HG03060 (cell line): ENCODE measurements at regions not wholly inside any gene's neighbourhood (a gene's known extent, or its start where the extent isn't known, plus 50 kb on each side); places are given as distances from the start of the nearest gene placed in this dataset.
"Not testable (repeated sequence)": the region's sequence is repeated elsewhere in the genome, so short reads cannot be mapped to it uniquely, and the experiment has no call there.

ENCODE experiments used
- ATAC-seq: cut with Tn5 transposase; IDR thresholded peaks from one replicate; pipeline ENCODE4 v1.9.1; 2021; ENCODE audit warnings: low read depth, moderate number of reproducible peaks; ENCODE audit not compliant: unreplicated experiment

DNA sequence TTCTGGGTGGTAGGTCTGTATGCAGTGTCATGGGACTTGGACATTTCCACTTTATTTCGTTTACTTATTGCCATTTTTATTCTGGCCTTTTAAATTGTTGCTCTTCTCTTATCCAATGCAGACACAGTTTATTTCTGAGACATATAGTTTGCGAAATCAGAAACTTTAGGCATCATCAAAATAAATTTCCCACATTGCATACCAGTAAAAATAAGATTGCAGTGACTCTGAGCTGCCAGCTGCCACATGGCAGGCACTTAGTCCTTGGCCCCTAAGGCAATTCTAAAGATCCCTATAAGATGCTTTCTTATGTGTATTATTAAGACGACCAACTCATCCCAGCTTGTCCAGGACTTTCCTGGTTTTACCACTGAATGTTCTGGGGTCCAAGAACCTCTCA, 81.8 kb upstream of the ANKRD1 start:
- ATAC-seq = no peak

DNA sequence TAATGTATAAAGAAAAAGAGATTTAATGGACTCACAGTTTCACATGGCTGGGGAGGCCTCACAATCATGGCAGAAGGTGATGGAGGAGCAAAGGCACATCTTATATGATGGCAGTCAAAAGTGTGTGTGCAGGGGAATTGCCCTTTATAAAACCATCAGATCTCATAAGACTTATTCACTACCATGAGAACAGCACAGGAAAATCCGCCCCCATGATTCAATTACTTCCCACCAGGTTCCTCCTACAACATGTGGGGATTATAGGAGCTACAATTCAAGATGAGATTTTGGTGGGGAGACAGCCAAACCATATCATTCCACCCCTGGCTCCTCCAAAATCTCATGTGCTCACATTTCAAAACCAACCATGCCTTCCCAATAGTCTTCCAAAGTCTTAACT, 82.5 kb upstream of the ANKRD1 start:
- not testable (repeated sequence) for ATAC-seq

GRCh38 chr10:91005276-91005675, 84.4 kb upstream of the ANKRD1 start:
- ATAC-seq = not testable (repeated sequence)

- peak; percentile 23 for ATAC-seq
These were observed 85.3 kb upstream of the ANKRD1 start for GRCh38 chr10:91006001-91006751.

DNA sequence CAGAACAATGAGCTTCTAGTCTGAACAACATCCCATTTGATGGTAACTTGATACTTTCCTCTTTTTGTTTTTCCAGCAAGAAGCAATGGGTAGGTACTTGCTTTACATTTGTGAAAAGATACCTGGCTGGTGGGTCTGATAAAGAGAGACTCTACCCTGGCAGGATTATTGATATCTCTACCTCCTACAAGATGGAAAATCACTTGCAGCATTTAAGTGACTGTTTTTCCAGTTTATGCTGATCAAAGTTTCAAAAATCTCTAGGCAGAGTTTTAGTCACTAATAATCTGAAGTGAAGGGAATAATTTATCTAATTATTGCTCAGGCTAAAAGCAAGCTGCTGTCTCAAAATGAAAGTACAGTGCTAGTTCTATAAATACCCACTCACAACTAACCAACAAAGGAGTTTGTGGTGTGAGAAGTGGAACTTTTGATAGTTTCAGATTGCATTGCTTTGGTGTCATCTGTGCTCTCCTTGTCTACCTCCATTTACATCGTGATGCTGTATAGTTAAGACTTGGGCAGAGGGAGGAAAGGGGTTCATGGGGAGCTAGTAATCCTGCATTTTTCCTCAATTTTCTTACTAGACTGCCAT, 86.0 kb upstream of the ANKRD1 start:
- ATAC-seq = peak; percentile 88

DNA sequence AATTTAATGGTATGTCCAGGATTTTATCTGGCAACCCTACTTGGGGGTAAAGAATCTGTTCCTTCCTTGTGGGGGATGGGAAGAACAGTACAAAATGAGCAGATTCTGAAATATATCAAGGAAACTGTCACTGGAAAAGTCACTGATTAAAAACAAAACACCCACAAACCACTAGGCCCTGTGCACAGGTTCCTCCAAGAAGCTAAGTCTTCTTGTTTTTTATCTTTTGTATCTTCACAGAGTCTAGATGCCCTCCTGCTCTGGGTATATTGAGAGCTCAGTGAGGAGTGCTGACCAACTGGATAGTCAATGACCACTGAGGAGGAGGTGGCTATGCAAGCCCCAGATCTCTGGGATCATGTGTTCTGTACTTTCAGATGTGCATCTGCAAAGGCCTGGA, 86.8 kb upstream of the ANKRD1 start:
- ATAC-seq = no peak

GRCh38 chr10:91009121-91009520, 88.2 kb upstream of the ANKRD1 start:
- no peak for ATAC-seq

DNA sequence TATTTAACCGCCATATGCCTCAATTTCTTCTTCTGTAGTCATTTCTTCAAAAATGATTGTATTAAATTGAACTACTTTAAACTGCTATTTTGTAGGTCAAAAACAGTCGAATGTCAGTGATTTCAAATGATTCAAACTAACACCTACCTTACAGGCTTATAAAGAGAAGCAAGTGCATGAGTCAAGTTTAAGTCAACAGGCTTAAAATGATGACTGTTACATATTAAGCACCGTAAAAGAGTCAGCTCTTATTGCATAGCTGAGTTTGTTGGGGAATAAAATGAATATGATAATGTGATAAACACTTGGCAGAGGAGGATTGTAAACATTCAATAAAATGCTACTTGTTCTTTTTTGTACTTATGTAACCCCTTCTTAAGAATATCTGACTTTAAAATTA, 90.1 kb upstream of the ANKRD1 start:
- no peak for ATAC-seq

- no peak for ATAC-seq
These were observed 91.6 kb upstream of the ANKRD1 start for GRCh38 chr10:91012502-91012901.

GRCh38 chr10:91013985-91014384, 93.1 kb upstream of the ANKRD1 start:
- ATAC-seq = no peak

DNA sequence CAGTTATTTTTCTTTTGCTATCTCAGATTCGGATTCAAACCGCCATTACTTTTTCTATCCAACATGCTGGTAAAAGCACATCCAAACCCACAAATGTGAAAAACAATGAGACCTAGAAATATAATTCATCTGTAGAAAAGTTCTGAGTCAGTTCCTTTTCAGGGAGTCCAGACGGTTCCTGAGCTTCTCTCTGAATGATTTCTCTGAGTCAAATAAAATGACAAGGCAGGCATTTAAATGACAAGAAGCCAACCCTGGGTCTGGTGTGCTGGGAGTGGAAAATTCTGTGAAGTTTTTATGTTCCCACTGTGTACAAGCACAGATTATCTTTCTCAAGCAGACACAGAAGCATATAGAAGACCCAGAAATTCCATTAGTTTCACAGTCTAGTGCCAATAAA, 96.3 kb upstream of the ANKRD1 start:
- ATAC-seq = no peak

DNA sequence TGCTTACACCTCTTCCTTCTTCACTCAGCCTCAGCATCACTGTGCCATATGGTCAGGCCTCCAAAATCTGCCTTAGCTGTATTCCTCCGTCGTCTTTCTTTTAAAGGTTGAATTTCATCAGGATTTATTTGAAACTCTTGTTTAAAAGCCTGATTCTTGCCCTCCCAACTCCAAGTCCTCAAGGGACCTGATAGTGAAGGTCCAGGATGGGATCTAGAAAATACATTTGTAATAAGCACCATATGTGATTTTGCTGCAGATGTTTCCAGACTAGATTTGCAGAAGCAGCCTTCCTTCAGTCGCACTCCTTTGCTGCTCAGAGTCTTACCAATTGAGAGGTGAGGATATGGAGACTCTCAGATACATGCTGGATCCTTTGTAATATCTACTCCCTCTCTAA, 101.0 kb upstream of the ANKRD1 start:
- no peak for ATAC-seq

GRCh38 chr10:91022390-91022789, 101.5 kb upstream of the ANKRD1 start:
- ATAC-seq = no peak

DNA sequence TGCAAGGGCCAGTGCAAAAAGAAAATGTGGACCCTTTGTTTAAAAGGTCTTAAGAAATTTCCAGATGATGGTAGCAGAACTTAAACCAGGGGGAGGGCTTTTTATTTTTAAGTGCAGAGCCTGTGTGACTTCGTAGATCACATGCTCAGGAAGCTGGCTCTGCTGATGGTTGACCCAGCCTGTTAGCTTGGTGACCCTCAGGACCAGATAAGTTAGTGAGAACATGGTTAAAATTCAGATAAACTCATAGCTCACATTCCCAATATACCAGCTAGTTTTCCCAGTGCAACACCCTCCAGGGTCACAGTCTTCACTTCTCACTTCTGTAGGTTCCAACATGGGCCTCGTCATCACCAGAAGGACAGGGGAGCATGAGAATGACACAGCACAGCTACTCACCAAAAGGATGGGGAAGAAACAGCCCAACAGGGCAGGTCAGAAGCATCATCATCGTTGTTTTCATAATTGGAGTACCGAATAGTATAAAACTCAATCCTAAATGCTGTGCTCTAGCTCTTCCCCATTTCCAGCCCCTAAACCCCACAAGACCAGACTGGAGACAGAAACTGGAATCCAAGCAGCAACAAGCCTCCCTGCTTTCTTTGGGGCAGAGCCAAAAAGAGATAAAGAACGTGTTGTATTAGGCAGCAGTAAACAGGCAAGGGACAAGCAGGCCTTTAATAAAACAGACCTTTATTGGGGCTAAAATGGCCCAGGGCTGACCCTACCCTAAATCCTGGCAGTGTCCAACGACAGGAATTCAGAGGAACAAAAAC, 102.2 kb upstream of the ANKRD1 start:
- ATAC-seq = no peak

DNA sequence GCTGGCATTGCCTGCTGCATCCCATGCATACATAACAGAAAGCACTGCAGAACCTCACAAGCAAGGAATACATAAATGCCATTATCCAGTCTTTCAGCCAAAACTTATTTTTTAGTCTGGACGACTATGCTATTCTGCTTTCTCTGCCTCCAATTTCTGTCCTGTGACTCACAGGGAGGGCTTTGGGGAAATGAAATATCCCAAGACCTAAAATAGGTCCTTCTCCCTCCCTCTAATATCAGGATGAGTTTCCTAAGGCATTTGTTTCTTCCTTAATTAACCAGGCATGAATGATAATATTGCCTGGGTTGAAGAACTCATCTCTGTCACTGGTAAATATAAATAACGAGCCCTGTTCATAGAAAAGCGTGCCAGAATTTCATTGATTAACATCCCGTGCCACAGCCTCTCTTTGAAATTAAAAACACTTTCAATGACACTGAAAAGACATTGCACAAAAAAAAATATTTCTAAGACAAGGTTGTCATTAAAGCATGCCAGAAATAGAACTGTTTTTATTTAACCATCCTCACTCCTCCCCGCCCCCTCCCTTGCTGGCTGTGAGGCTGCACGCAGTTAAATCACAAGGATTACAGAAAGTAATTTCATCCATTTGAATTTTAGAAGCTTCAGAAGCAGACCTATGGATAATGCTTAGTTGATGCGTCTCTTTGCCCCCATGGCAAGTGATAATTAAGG, 103.0 kb upstream of the ANKRD1 start:
- no peak for ATAC-seq

GRCh38 chr10:91024541-91024940, 103.7 kb upstream of the ANKRD1 start:
- no peak for ATAC-seq

DNA sequence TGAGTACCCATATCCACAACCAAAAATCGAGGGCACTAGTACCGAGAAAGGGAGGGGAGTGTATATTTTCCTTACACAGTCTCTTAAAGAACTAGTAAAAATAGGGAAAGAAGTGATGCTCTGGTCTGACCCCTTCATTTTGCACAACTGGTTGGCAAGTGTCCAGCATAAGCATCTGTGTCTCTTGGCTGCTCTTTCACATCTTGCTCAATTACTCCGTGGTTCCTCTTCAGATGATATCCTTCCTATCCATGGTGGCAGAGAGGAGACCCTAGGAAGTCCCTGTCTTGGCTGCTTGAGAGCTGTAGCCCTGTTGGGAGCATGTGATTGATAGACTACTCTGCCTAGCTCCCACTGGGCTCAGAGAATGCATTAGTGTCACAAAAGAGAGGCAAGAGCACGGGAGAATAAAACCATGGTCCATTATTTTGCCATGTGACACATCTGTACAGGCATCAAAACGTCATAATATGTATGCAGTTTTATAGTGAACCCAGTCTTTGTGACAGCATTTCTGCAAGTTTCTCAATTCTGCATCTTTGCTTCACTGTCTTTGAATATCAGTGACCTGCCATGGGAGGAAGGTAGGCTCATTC, 111.8 kb upstream of the ANKRD1 start:
- ATAC-seq = no peak

GRCh38 chr10:91033324-91033950, 112.5 kb upstream of the ANKRD1 start:
- ATAC-seq = no peak

DNA sequence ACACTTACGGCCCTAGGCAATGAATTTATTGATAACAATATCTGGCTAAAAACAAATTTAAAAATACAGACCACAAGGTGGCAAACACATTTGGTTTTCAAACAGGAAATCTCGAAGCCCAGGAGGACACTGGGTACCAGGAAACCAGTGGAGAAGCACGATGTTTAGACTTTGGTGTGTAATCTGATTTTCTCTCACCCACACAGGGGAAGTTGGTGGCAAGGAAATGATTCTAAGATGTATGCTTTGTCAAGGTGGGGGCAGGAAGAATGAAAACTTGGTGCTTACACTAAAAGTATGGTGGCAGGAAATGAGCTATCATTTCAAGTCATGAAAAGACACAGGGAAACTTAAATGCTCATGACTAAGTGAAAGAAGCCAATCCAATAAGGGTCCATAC, 113.2 kb upstream of the ANKRD1 start:
- ATAC-seq = no peak

- no peak for ATAC-seq
These were observed 113.7 kb upstream of the ANKRD1 start for GRCh38 chr10:91034494-91035159.
